ENCODE measurements at regions not wholly inside any gene's neighbourhood (a gene's known extent, or its start where the extent isn't known, plus 50 kb on each side); places are given as distances from the start of the nearest gene placed in this dataset.

GRCh38 chr5:93874491-93874890 is 133.1 kb upstream of the POU5F2 start:
- no peak for DNase-seq
- H3K4me3 ChIP-seq (ENCODE audit: low read depth in 1 of 3, low read length in 3 of 3): no peak overlapping the region
- H3K36me3 ChIP-seq (ENCODE audit: control insufficient read depth in 3 of 3, insufficient read depth in 2 of 3, low read depth in 1 of 3, low read length in 3 of 3): peaks cover 0 to 4% (median 4%) of the 10 kb centered on the region in 3 donors
- FAIRE-seq: no peak
- H3K27me3 ChIP-seq (ENCODE audit: control insufficient read depth in 3 of 3, insufficient read depth in 3 of 3, low read length in 3 of 3): no peaks in the 10 kb centered on the region
- no peaks in the 10 kb centered on the region for H3K9me3 ChIP-seq (ENCODE audit: control insufficient read depth in 2 of 2, insufficient read depth in 1 of 2, low read depth in 1 of 2, low read length in 1 of 2)
- H3K4me1 ChIP-seq (ENCODE audit: control insufficient read depth in 3 of 3, insufficient read depth in 2 of 3, low read depth in 1 of 3, low read length in 2 of 3): no peaks in the 10 kb centered on the region
- no peak overlapping the region for H3K27ac ChIP-seq (ENCODE audit: low read depth in 1 of 3, low read length in 2 of 3)

GRCh38 chr5:93874080-93874479 is 132.7 kb upstream of the POU5F2 start:
- FAIRE-seq: no peak
- no peak for DNase-seq
- Histone ChIP-seq H3K27me3 (ENCODE audit: control insufficient read depth in 3 of 3, insufficient read depth in 3 of 3, low read length in 3 of 3) (no peaks in the 10 kb centered on the region), H3K4me1 (ENCODE audit: control insufficient read depth in 3 of 3, insufficient read depth in 2 of 3, low read depth in 1 of 3, low read length in 2 of 3) (no peaks in the 10 kb centered on the region), H3K4me3 (ENCODE audit: low read depth in 1 of 3, low read length in 3 of 3) (no peak overlapping the region), H3K36me3 (ENCODE audit: control insufficient read depth in 3 of 3, insufficient read depth in 2 of 3, low read depth in 1 of 3, low read length in 3 of 3) (peaks cover 0 to 4% (median 4%) of the 10 kb centered on the region in 3 donors), H3K27ac (ENCODE audit: low read depth in 1 of 3, low read length in 2 of 3) (no peak overlapping the region), H3K9me3 (ENCODE audit: control insufficient read depth in 2 of 2, insufficient read depth in 1 of 2, low read depth in 1 of 2, low read length in 1 of 2) (no peaks in the 10 kb centered on the region)
- WGBS, 3 donors: 53 to 73% (median 65%) methylated on average over 1 of the region's 1 CpG

- H3K9me3 ChIP-seq (ENCODE audit: control insufficient read depth in 2 of 2, insufficient read depth in 1 of 2, low read depth in 1 of 2, low read length in 1 of 2): no peaks in the 10 kb centered on the region
- no peak for FAIRE-seq
- no peak overlapping the region for H3K4me3 ChIP-seq (ENCODE audit: low read depth in 1 of 3, low read length in 3 of 3)
- no peaks in the 10 kb centered on the region for H3K27me3 ChIP-seq (ENCODE audit: control insufficient read depth in 3 of 3, insufficient read depth in 3 of 3, low read length in 3 of 3)
- H3K4me1 ChIP-seq (ENCODE audit: control insufficient read depth in 3 of 3, insufficient read depth in 2 of 3, low read depth in 1 of 3, low read length in 2 of 3): no peaks in the 10 kb centered on the region
- no peak for DNase-seq
- WGBS, 3 donors: 100% methylated on average over 1 of the region's 1 CpG
- H3K36me3 ChIP-seq (ENCODE audit: control insufficient read depth in 3 of 3, insufficient read depth in 2 of 3, low read depth in 1 of 3, low read length in 3 of 3): peaks cover 0 to 4% (median 4%) of the 10 kb centered on the region in 3 donors
- H3K27ac ChIP-seq (ENCODE audit: low read depth in 1 of 3, low read length in 2 of 3): no peak overlapping the region
Measured at GRCh38 chr5:93873211-93873736, 131.9 kb upstream of the POU5F2 start.

GRCh38 chr5:93870649-93871048 is 129.2 kb upstream of the POU5F2 start:
- DNase-seq (no peak), FAIRE-seq (peak; percentile 75)
- no peaks in the 10 kb centered on the region for H3K27me3 ChIP-seq (ENCODE audit: control insufficient read depth in 3 of 3, insufficient read depth in 3 of 3, low read length in 3 of 3)
- H3K36me3 ChIP-seq (ENCODE audit: control insufficient read depth in 3 of 3, insufficient read depth in 2 of 3, low read depth in 1 of 3, low read length in 3 of 3): peaks cover 0 to 4% (median 0%) of the 10 kb centered on the region in 3 donors
- H3K9me3 ChIP-seq (ENCODE audit: control insufficient read depth in 2 of 2, insufficient read depth in 1 of 2, low read depth in 1 of 2, low read length in 1 of 2): no peaks in the 10 kb centered on the region
- WGBS, 3 donors: 92 to 97% (median 93%) methylated on average over 3 of the region's 3 CpGs
- H3K4me1 ChIP-seq (ENCODE audit: control insufficient read depth in 3 of 3, insufficient read depth in 2 of 3, low read depth in 1 of 3, low read length in 2 of 3): no peaks in the 10 kb centered on the region
- no peak overlapping the region for H3K4me3 ChIP-seq (ENCODE audit: low read depth in 1 of 3, low read length in 3 of 3)
- H3K27ac ChIP-seq (ENCODE audit: low read depth in 1 of 3, low read length in 2 of 3): no peak overlapping the region

- FAIRE-seq: no peak
- no peaks in the 10 kb centered on the region for H3K9me3 ChIP-seq (ENCODE audit: control insufficient read depth in 2 of 2, insufficient read depth in 1 of 2, low read depth in 1 of 2, low read length in 1 of 2)
Measured at GRCh38 chr5:93868851-93869250, 127.5 kb upstream of the POU5F2 start.

GRCh38 chr5:93850311-93850710 is 108.9 kb upstream of the POU5F2 start:
- H3K27me3 ChIP-seq (ENCODE audit: control insufficient read depth in 3 of 3, insufficient read depth in 3 of 3, low read length in 3 of 3): no peaks in the 10 kb centered on the region
- no peaks in the 10 kb centered on the region for H3K4me1 ChIP-seq (ENCODE audit: control insufficient read depth in 3 of 3, insufficient read depth in 2 of 3, low read depth in 1 of 3, low read length in 2 of 3)
- peaks cover 0 to 3% (median 0%) of the 10 kb centered on the region in 3 donors for H3K36me3 ChIP-seq (ENCODE audit: control insufficient read depth in 3 of 3, insufficient read depth in 2 of 3, low read depth in 1 of 3, low read length in 3 of 3)
- no peak for DNase-seq
- WGBS, 3 donors: 81 to 87% (median 83%) methylated on average over 3 of the region's 3 CpGs
- H3K27ac ChIP-seq (ENCODE audit: low read depth in 1 of 3, low read length in 2 of 3): no peak overlapping the region
- H3K4me3 ChIP-seq (ENCODE audit: low read depth in 1 of 3, low read length in 3 of 3): no peak overlapping the region
- H3K9me3 ChIP-seq (ENCODE audit: control insufficient read depth in 2 of 2, insufficient read depth in 1 of 2, low read depth in 1 of 2, low read length in 1 of 2): no peaks in the 10 kb centered on the region
- FAIRE-seq: no peak

More at GRCh38 chr5:93868851-93869250, 127.5 kb upstream of the POU5F2 start:
- H3K27ac ChIP-seq (ENCODE audit: low read depth in 1 of 3, low read length in 2 of 3): no peak overlapping the region
- H3K36me3 ChIP-seq (ENCODE audit: control insufficient read depth in 3 of 3, insufficient read depth in 2 of 3, low read depth in 1 of 3, low read length in 3 of 3): peaks cover 0 to 4% (median 0%) of the 10 kb centered on the region in 3 donors
- no peaks in the 10 kb centered on the region for H3K4me1 ChIP-seq (ENCODE audit: control insufficient read depth in 3 of 3, insufficient read depth in 2 of 3, low read depth in 1 of 3, low read length in 2 of 3)
- WGBS, 3 donors: 82 to 95% (median 91%) methylated on average over 6 of the region's 6 CpGs
- no peaks in the 10 kb centered on the region for H3K27me3 ChIP-seq (ENCODE audit: control insufficient read depth in 3 of 3, insufficient read depth in 3 of 3, low read length in 3 of 3)
- no peak overlapping the region for H3K4me3 ChIP-seq (ENCODE audit: low read depth in 1 of 3, low read length in 3 of 3)
- DNase-seq: no peak

GRCh38 chr5:93845376-93845775 is 104.0 kb upstream of the POU5F2 start:
- Histone ChIP-seq H3K4me1 (ENCODE audit: control insufficient read depth in 3 of 3, insufficient read depth in 2 of 3, low read depth in 1 of 3, low read length in 2 of 3) (no peaks in the 10 kb centered on the region), H3K9me3 (ENCODE audit: control insufficient read depth in 2 of 2, insufficient read depth in 1 of 2, low read depth in 1 of 2, low read length in 1 of 2) (peaks cover 0 to 6% of the 10 kb centered on the region in 2 donors), H3K4me3 (ENCODE audit: low read depth in 1 of 3, low read length in 3 of 3) (no peak overlapping the region), H3K27ac (ENCODE audit: low read depth in 1 of 3, low read length in 2 of 3) (no peak overlapping the region), H3K27me3 (ENCODE audit: control insufficient read depth in 3 of 3, insufficient read depth in 3 of 3, low read length in 3 of 3) (no peaks in the 10 kb centered on the region), H3K36me3 (ENCODE audit: control insufficient read depth in 3 of 3, insufficient read depth in 2 of 3, low read depth in 1 of 3, low read length in 3 of 3) (peaks cover 0 to 6% (median 0%) of the 10 kb centered on the region in 3 donors)
- FAIRE-seq: no peak
- no peak for DNase-seq
- WGBS, 3 donors: 95 to 98% (median 96%) methylated on average over 2 of the region's 2 CpGs

GRCh38 chr5:93831449-93831848 is 90.0 kb upstream of the POU5F2 start:
- no peaks in the 10 kb centered on the region for H3K9me3 ChIP-seq (ENCODE audit: control insufficient read depth in 2 of 2, insufficient read depth in 1 of 2, low read depth in 1 of 2, low read length in 1 of 2)
- FAIRE-seq: no peak
- DNase-seq: no peak
- no peak overlapping the region for H3K4me3 ChIP-seq (ENCODE audit: low read depth in 1 of 3, low read length in 3 of 3)
- WGBS, 3 donors: 88 to 92% (median 88%) methylated on average over 2 of the region's 2 CpGs
- H3K36me3 ChIP-seq (ENCODE audit: control insufficient read depth in 3 of 3, insufficient read depth in 2 of 3, low read depth in 1 of 3, low read length in 3 of 3): no peaks in the 10 kb centered on the region
- no peaks in the 10 kb centered on the region for H3K27me3 ChIP-seq (ENCODE audit: control insufficient read depth in 3 of 3, insufficient read depth in 3 of 3, low read length in 3 of 3)
- H3K27ac ChIP-seq (ENCODE audit: low read depth in 1 of 3, low read length in 2 of 3): no peak overlapping the region
- H3K4me1 ChIP-seq (ENCODE audit: control insufficient read depth in 3 of 3, insufficient read depth in 2 of 3, low read depth in 1 of 3, low read length in 2 of 3): no peaks in the 10 kb centered on the region

- 96 to 98% (median 97%) methylated on average over 5 of the region's 5 CpGs for WGBS, 3 donors
- Histone ChIP-seq H3K9me3 (ENCODE audit: control insufficient read depth in 2 of 2, insufficient read depth in 1 of 2, low read depth in 1 of 2, low read length in 1 of 2) (no peaks in the 10 kb centered on the region), H3K36me3 (ENCODE audit: control insufficient read depth in 3 of 3, insufficient read depth in 2 of 3, low read depth in 1 of 3, low read length in 3 of 3) (no peaks in the 10 kb centered on the region)
Measured at GRCh38 chr5:93830893-93831292, 89.5 kb upstream of the POU5F2 start.

More at GRCh38 chr5:93830893-93831292, 89.5 kb upstream of the POU5F2 start:
- no peak for DNase-seq
- Histone ChIP-seq H3K4me1 (ENCODE audit: control insufficient read depth in 3 of 3, insufficient read depth in 2 of 3, low read depth in 1 of 3, low read length in 2 of 3) (no peaks in the 10 kb centered on the region), H3K27ac (ENCODE audit: low read depth in 1 of 3, low read length in 2 of 3) (no peak overlapping the region), H3K27me3 (ENCODE audit: control insufficient read depth in 3 of 3, insufficient read depth in 3 of 3, low read length in 3 of 3) (no peaks in the 10 kb centered on the region), H3K4me3 (ENCODE audit: low read depth in 1 of 3, low read length in 3 of 3) (no peak overlapping the region)
- FAIRE-seq: no peak

All from small intestine (tissue), 7 donors.